Adrenal gland (tissue), 5 donors: ENCODE measurements at regions not wholly inside any gene's neighbourhood (a gene's known extent, or its start where the extent isn't known, plus 50 kb on each side); places are given as distances from the start of the nearest gene placed in this dataset.

ENCODE experiments used
- POLR2A ChIP-seq, 2 donors: fragments of 450-650 bp; IDR thresholded peaks; one replicate each; pipeline ENCODE4 v1.6.1; 2017; ENCODE audit warnings: antibody characterized with exemption in 2 of 2, mild to moderate bottlenecking in 2 of 2, moderate library complexity in 1 of 2
- TF ChIP-seq, protein P1 (sequence below), 6 experiments: fragments of 450-650 bp in 4 of 6; fragments of 200-600 bp in 2 of 6; sonication (generic) in 1 of 6; IDR thresholded peaks; 1 replicate in 5 of 6; 2 replicates in 1 of 6; pipeline versions ENCODE4 v1.5.1 to v1.8.0; 2016 to 2021; ENCODE audit warnings: antibody characterized with exemption in 6 of 6, mild to moderate bottlenecking in 2 of 6, moderate library complexity in 1 of 6
- donor health status: DM: no; HTN: no; CAD: no.

- TF ChIP-seq, protein P1, sequence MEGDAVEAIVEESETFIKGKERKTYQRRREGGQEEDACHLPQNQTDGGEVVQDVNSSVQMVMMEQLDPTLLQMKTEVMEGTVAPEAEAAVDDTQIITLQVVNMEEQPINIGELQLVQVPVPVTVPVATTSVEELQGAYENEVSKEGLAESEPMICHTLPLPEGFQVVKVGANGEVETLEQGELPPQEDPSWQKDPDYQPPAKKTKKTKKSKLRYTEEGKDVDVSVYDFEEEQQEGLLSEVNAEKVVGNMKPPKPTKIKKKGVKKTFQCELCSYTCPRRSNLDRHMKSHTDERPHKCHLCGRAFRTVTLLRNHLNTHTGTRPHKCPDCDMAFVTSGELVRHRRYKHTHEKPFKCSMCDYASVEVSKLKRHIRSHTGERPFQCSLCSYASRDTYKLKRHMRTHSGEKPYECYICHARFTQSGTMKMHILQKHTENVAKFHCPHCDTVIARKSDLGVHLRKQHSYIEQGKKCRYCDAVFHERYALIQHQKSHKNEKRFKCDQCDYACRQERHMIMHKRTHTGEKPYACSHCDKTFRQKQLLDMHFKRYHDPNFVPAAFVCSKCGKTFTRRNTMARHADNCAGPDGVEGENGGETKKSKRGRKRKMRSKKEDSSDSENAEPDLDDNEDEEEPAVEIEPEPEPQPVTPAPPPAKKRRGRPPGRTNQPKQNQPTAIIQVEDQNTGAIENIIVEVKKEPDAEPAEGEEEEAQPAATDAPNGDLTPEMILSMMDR (IDR thresholded peaks at IDR 0.05) = no peak
- no peak for TF ChIP-seq POLR2A (IDR thresholded peaks at IDR 0.05)
These were observed 477.6 kb upstream of the B3GALT2 start for GRCh38 chr1:193663965-193664364.
